ENCODE measurements at regions not wholly inside any gene's neighbourhood (a gene's known extent, or its start where the extent isn't known, plus 50 kb on each side); places are given as distances from the start of the nearest gene placed in this dataset.
"Not testable (repeated sequence)": the region's sequence is repeated elsewhere in the genome, so short reads cannot be mapped to it uniquely, and the experiment has no call there.

DNA sequence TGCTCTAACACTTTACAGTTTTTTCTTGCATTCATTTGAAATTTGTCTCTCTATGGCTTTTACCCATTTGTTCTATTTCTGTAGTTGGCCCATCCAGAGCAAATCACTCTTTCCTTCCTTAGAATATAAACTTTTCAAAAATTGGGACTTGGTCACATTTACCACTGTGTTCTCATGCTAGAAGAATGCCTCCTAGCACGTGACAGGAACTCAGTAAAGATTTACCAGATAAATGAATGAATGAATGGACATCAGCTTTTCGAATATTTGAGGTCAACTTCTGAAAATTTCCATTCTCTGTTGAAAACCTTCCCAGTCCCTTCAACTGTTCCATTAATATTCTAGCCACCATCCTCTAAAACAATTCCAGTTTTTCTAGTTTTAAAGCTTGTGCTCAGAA is 294.5 kb downstream of the CD83 start:
- no peaks in the 10 kb centered on the region for H3K36me3 ChIP-seq
- no peaks in the 10 kb centered on the region for H3K9me3 ChIP-seq
- H3K27ac ChIP-seq, result no peak overlapping the region
- no peaks in the 10 kb centered on the region for H3K27me3 ChIP-seq
- TF ChIP-seq POLR2AphosphoS5 (IDR thresholded peaks at IDR 0.05; ENCODE audit: insufficient read depth in 1 of 2, low read depth in 1 of 2) (no peak), POLR2A (IDR thresholded peaks at IDR 0.05) (no peak)
- TF ChIP-seq, protein P1, sequence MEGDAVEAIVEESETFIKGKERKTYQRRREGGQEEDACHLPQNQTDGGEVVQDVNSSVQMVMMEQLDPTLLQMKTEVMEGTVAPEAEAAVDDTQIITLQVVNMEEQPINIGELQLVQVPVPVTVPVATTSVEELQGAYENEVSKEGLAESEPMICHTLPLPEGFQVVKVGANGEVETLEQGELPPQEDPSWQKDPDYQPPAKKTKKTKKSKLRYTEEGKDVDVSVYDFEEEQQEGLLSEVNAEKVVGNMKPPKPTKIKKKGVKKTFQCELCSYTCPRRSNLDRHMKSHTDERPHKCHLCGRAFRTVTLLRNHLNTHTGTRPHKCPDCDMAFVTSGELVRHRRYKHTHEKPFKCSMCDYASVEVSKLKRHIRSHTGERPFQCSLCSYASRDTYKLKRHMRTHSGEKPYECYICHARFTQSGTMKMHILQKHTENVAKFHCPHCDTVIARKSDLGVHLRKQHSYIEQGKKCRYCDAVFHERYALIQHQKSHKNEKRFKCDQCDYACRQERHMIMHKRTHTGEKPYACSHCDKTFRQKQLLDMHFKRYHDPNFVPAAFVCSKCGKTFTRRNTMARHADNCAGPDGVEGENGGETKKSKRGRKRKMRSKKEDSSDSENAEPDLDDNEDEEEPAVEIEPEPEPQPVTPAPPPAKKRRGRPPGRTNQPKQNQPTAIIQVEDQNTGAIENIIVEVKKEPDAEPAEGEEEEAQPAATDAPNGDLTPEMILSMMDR (IDR thresholded peaks at IDR 0.05), result no peak
- intact Hi-C loops (cut with DNase I), result no loop called here
- no peak overlapping the region for H3K4me3 ChIP-seq
- no peaks in the 10 kb centered on the region for H3K4me1 ChIP-seq
- no peak for DNase-seq (ENCODE audit: extremely low spot score in 2 of 2)

DNA sequence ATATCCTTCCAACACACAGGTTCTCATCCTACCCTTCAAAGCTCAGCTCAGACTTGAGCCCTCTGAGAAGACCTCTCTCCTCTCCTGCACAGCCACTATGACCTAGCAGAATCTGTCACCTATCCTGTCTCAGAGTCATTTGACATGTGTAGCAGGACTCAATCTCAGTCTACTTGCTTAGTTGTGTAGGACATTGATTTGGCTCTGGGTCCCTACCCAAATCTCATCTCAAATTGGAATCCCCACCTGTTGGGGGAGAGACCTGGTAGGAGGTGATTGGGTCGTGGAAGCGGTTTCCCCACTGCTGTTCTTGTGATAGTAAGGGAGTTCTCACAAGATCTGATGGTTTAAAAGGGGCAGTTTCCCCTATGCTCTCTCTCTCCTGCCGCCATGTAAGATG is 297.9 kb downstream of the CD83 start:
- H3K9me3 ChIP-seq, result no peaks in the 10 kb centered on the region
- intact Hi-C loops (cut with DNase I), result no loop called here
- TF ChIP-seq, protein P1 (IDR thresholded peaks at IDR 0.05), result no peak
- no peak for TF ChIP-seq POLR2A (IDR thresholded peaks at IDR 0.05)
- no peak for TF ChIP-seq POLR2AphosphoS5 (IDR thresholded peaks at IDR 0.05; ENCODE audit: insufficient read depth in 1 of 2, low read depth in 1 of 2)

DNA sequence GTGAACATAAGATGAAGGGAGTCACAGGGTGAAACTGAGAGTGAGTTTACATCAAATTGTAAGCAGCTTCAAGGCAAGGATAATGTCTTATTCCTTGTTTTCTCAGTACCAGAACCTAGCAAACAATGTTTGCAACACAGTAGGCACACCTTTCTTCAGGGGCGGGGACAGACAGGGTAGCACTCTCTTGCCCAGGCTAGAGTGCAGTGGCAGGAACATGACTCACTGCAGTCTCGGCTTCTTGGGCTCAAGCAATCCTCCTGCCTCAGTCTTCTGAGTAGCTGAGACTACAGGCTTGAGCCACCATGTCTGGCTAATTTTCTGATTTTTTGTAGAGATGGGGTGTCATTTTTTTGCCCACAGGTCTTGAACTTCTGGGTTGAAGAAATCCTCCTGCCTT is 299.8 kb downstream of the CD83 start:
- DNase-seq (ENCODE audit: extremely low spot score in 2 of 2), result peak in 1 of 2 donors; percentile 47
- Histone ChIP-seq H3K27ac (no peak overlapping the region), H3K9me3 (no peaks in the 10 kb centered on the region), H3K27me3 (no peaks in the 10 kb centered on the region), H3K4me1 (no peaks in the 10 kb centered on the region), H3K4me3 (no peak overlapping the region), H3K36me3 (no peaks in the 10 kb centered on the region)
- TF ChIP-seq POLR2A (IDR thresholded peaks at IDR 0.05) (no peak), POLR2AphosphoS5 (IDR thresholded peaks at IDR 0.05; ENCODE audit: insufficient read depth in 1 of 2, low read depth in 1 of 2) (no peak)
- TF ChIP-seq, protein P1 (IDR thresholded peaks at IDR 0.05), result no peak
- intact Hi-C loops (cut with DNase I), result no loop called here

More for the DNA sequence above, 297.9 kb downstream of the CD83 start:
- H3K27ac ChIP-seq, result no peak overlapping the region
- H3K36me3 ChIP-seq, result no peaks in the 10 kb centered on the region
- H3K4me1 ChIP-seq, result no peaks in the 10 kb centered on the region
- H3K27me3 ChIP-seq, result no peaks in the 10 kb centered on the region
- peak in 1 of 2 donors; percentile 6 for DNase-seq (ENCODE audit: extremely low spot score in 2 of 2)
- no peak overlapping the region for H3K4me3 ChIP-seq

DNA sequence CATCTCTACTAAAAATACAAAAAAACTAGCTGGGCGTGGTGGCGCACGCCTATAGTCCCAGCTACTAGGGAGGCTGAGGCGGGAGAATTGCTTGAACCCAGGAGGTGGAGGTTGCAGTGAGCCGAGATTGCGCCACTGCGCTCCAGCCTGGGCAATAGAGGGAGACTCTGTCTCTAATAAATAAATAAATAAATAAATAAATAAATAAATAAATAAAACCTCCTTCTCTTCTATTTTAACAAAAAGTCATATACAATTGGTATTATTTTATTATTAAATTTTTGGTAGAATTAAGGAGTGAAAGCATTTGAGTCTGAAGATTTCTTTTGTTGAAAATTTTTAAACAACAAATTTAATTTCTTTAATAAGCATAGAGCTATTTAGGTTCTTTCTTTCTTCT is 301.7 kb downstream of the CD83 start:
- H3K4me3 ChIP-seq; DNase-seq (ENCODE audit: extremely low spot score in 2 of 2); H3K4me1 ChIP-seq; intact Hi-C loops (cut with DNase I); H3K36me3 ChIP-seq; H3K9me3 ChIP-seq; H3K27ac ChIP-seq; H3K27me3 ChIP-seq: not testable (repeated sequence)

DNA sequence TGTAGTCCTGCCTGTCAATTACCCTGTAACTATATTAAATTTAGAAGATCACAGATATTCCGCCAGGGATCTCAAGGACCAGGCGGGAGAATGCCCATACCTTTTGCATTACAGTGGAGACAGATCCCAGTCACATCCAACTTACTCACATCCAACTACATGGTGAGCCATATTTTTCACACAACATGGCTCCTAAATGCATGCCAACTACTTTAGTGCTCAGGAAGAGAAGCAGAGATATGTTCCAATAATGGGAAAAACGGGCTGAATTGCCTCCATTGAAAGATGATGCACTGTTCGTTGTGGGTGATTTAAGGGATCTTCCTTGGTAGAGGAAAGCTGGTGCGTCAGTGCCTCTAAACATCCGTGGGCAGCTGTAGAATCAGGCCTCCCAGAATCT is 304.5 kb downstream of the CD83 start:
- Histone ChIP-seq H3K4me3 (no peak overlapping the region), H3K36me3 (no peaks in the 10 kb centered on the region), H3K9me3 (no peaks in the 10 kb centered on the region), H3K27ac (no peak overlapping the region), H3K27me3 (no peaks in the 10 kb centered on the region), H3K4me1 (no peaks in the 10 kb centered on the region)
- no peak for TF ChIP-seq POLR2A (IDR thresholded peaks at IDR 0.05)
- no peak for TF ChIP-seq POLR2AphosphoS5 (IDR thresholded peaks at IDR 0.05; ENCODE audit: insufficient read depth in 1 of 2, low read depth in 1 of 2)
- TF ChIP-seq, protein P1 (IDR thresholded peaks at IDR 0.05), result no peak
- peak in 1 of 2 donors; percentile 11 for DNase-seq (ENCODE audit: extremely low spot score in 2 of 2)
- intact Hi-C loops (cut with DNase I), result no loop called here

DNA sequence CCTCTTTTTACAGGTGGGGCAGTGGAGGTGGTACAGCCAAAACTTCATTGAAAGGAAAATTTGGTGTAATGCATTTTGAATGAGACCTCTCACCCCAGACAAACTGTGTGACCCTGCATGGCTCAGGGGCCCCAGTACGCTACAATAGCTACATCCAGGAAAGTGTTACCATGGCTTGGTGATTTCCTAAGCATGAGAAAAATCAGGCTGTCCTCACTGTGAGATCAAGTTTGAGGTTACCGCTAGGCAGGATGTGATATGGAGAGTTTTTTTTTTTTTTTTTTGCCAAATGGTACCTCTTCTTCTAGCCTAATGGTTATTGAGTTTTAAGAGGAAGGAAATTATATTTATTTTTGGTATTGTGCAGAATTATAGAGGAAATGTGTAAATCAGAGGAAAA is 305.3 kb downstream of the CD83 start:
- no peak overlapping the region for H3K27ac ChIP-seq
- no peak for TF ChIP-seq POLR2A (IDR thresholded peaks at IDR 0.05)
- TF ChIP-seq, protein P1 (IDR thresholded peaks at IDR 0.05), result no peak
- TF ChIP-seq POLR2AphosphoS5 (IDR thresholded peaks at IDR 0.05; ENCODE audit: insufficient read depth in 1 of 2, low read depth in 1 of 2), result no peak
- DNase-seq (ENCODE audit: extremely low spot score in 2 of 2), result peak in 1 of 2 donors; percentile 11
- intact Hi-C loops (cut with DNase I), result no loop called here
- H3K27me3 ChIP-seq, result no peaks in the 10 kb centered on the region
- H3K4me1 ChIP-seq, result no peaks in the 10 kb centered on the region
- H3K9me3 ChIP-seq, result no peaks in the 10 kb centered on the region
- H3K36me3 ChIP-seq, result no peaks in the 10 kb centered on the region
- H3K4me3 ChIP-seq, result no peak overlapping the region
